HT1080 (cell line): ENCODE measurements at regions not wholly inside any gene's neighbourhood (a gene's known extent, or its start where the extent isn't known, plus 50 kb on each side); places are given as distances from the start of the nearest gene placed in this dataset.

ENCODE experiments used
- DNase-seq: peaks from one replicate; pipeline ENCODE4 v3.0.0-alpha.2; 2015; ENCODE audit warnings: low read depth

DNA sequence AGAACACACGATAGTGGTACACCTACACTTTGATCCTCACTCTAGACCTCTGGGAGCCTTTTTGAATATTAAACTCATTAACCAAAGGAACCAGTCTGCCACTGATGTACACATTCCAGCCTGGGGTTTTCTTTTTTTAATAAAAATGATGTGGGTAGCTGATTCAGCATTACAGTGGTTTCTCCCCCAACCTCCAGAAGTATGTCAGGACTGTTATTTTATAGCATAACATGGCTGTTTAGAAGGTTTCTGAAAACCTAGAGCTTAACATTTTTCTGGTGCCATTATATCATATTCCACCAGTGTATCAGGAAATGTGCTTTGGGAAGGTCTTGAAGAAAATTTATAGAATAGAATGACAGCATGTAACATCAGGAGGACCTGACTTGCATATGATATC lies 540.9 kb upstream of the WWC1 start:
- DNase-seq: no peak

DNA sequence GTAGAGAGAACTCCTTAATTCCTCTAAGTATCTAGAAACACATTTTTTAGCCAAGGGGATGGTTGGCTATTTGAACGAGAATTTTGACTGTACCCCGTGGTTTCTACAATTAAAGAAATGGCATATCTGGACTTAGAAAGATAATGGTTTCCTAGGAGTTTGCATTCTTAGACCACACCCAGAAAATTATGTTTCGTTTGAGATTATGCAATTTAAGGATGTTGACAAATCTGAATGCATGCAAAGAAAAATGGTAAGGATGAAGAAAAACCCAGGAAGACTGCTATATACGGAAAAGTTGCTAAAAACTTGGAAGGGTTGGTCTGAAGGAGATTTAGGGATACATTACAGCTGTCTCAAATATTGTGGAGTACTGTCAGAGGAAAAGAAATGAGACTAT lies 538.5 kb upstream of the WWC1 start:
- DNase-seq: no peak

DNA sequence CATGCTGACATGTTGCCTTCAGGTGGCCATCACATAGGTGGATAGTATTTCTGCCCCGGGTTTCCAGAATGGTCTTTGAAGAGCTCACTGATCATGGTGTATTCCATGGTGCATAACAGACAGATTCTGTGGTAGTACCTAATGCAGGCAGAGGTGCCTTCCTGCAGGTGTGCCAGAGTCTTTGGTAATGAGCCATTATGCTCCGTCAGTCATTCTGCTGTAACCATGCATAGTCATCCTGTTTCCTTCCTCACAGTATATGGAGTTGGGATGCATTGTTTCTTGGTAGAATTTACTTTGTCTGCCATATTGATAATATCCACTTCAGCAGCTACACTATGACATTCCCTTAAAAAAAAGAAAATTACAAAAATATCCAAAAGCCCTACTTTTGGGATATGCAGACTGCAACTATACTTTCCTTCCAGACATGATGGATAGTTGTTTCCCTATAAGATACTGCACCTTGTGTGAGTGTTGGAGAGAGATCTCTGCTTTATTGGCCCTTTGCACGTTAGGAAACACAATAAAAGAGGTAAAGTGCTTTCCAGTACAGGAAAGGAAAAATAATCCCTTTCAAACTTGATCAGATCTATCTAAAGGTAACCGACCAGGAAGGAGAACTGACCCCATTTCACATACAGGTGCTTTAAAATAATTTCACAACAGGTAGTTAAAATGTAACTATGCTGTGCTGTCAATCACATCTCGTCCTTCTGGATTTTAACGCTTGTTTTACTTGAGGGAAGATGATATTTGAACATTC lies 537.5 kb upstream of the WWC1 start:
- no peak for DNase-seq

- peak; percentile 93 for DNase-seq
Measured at GRCh38 chr5:167754501-167755021, 536.9 kb upstream of the WWC1 start.

DNA sequence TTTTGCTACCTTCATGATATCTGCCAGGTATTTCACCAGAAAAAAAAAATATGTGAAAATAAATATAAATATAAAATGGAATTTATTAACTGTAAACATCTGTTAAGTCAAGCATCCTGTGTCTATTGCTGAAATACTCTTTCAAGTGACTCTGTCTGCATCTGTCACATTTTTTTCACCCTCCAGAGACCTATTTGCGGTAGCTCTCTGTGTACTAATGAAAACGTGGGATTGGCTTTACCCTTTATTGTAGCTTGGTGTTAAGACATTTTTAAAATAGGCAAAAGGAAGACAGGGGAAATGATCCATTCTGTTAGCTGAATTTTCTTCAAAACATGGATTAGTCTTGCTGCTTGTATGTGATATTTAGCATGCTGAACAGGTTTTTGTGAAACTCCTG lies 536.0 kb upstream of the WWC1 start:
- no peak for DNase-seq

- DNase-seq: peak; percentile 98
Measured at GRCh38 chr5:167759057-167759821, 532.2 kb upstream of the WWC1 start.

GRCh38 chr5:167763772-167764171 lies 527.7 kb upstream of the WWC1 start:
- peak; percentile 35 for DNase-seq

DNA sequence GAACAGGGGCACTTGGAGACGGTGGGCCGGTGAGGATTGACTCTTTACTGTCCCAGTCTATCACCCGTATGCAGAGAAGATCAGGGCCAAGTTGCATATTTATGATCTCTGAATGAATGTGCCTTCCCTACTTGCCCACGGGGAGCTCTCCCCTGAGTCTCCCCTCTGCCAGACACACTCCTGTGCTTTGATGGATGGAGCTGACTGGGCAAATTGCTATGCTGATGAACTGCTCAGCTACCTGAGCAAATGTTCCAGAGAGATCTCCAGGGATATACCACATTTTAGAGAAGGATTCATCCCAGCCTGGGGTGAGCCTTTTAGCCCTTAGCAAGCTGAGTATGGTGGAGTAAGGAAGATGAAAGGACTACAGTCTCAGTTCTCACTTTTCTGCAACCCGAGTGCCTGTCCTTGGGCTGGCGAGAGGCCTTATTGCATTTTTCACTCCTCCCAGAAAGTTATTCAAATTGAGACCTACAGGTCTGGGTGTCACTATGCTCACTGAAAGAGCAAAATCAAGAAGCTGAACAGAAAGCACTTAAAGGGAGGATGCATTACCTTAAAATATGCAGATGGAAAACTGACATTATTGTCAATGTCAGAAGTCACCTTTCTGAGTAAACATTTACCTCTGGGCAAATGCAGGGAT lies 526.7 kb upstream of the WWC1 start:
- DNase-seq: no peak

- no peak for DNase-seq
Measured at GRCh38 chr5:167765352-167765751, 526.1 kb upstream of the WWC1 start.

GRCh38 chr5:167766957-167767356 lies 524.5 kb upstream of the WWC1 start:
- no peak for DNase-seq

DNA sequence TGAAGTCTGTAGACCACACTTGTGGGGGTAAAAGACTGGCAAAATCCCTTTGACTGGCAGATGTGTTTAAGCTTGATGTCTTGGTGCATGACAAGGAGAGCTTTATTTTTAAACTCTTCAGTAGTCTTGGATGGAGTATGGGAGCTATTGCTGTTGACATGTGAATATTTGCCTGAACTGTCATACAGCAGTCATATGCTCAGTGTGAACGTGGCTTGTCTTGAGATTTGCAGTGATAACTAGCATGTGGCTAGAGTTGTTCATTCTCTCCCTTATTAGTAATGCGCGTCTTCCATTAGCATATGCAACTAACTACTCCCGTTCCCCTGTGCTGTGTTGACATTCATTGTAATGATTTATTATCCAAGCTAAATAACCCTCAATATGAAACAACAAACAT lies 523.6 kb upstream of the WWC1 start:
- no peak for DNase-seq

DNA sequence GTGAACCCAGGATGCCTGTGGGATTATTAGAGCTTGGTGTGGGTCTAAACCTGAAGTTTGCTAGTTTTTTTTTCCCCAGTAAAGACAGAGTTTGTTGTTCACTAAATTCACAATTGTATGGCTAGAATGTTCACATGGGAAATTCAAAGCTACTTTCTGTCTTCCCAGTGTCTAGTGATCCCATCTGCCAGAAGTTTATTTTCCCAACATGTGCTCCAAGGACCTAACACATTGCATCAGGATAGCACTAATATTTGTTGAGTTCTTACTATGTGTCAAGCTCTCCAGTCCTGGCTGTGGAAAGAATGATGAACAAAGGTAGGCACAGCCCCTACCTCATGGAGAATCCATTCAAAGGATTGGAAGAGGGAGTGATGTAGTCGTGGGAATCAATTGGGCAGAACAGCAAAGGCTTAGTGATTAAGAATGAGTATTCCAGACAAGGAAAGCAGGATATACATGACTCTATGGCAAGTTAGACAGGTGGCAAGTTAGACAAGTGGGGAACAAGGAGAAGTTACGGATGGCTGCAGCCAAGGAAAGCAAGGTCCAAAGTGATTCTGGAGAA lies 521.5 kb upstream of the WWC1 start:
- peak; percentile 21 for DNase-seq

GRCh38 chr5:167770461-167770860 lies 521.0 kb upstream of the WWC1 start:
- peak; percentile 35 for DNase-seq

GRCh38 chr5:167771571-167771970 lies 519.9 kb upstream of the WWC1 start:
- DNase-seq: no peak

DNA sequence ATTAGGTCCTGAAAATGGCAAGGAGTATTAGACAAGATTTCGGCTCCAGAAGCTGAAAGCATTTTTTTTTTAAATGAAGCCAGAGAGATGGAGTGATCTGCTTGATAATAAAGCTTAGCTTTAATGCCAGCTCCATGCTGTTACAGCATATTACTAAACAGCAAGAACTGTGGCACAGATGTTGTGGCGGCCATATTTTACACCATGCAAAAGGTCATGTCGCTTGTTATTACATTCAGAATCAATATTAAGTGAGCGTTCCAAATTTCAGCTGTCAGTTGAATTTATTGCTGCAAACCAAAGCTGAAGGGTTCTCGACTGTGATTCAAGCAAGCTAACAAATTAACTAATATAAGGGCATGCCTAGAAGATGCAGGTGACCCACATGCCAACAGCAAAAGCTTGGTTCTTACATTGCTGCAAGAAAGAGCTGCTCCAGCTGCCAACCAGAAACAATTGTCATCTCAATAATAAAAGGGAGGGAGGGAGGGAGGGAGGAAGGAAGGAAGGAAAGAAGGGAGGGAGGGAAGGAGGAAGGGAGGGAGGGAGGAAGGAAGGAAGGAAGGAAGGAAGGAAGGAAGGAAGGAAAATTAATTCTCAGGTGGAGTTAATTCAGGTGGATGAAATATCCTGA lies 517.7 kb upstream of the WWC1 start:
- no peak for DNase-seq

- DNase-seq: no peak
Measured at GRCh38 chr5:167777746-167778145, 513.7 kb upstream of the WWC1 start.

- DNase-seq: no peak
Measured at GRCh38 chr5:167778228-167778627, 513.2 kb upstream of the WWC1 start.

GRCh38 chr5:167779644-167780043 lies 511.8 kb upstream of the WWC1 start:
- no peak for DNase-seq

GRCh38 chr5:167780177-167780576 lies 511.3 kb upstream of the WWC1 start:
- DNase-seq: no peak

- DNase-seq: no peak
Measured at GRCh38 chr5:167783145-167783817, 508.2 kb upstream of the WWC1 start.

DNA sequence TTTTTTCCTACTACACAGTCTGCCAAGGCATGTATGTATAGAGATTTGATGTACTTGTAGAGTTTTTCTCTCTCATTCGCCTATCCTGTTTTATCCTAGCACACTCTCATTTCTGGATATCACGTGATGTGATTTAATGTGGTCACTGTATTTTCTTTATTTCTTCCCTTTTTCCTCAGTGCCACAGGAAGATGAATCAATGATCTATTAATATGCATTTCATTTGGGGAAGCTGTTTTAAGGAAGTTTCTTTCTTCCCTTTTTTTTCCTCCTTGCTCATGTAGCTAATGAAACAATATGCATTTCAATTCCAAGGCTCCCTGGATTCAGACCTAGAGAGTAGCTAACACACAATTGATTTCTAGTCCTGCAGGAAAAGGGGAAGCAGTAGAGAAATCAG lies 506.3 kb upstream of the WWC1 start:
- DNase-seq: no peak
